HL-60 (cell line): ENCODE measurements at regions not wholly inside any gene's neighbourhood (a gene's known extent, or its start where the extent isn't known, plus 50 kb on each side); places are given as distances from the start of the nearest gene placed in this dataset.

ENCODE experiments used
- CTCF ChIP-seq: IDR thresholded peaks from one replicate; pipeline ENCODE4 v1.5.1; 2011; ENCODE audit warnings: low read length, control low read depth, inconsistent platforms; ENCODE audit not compliant: insufficient read depth
- POLR2AphosphoS5 ChIP-seq: IDR thresholded peaks from 2 replicates; pipeline ENCODE4 v1.6.1; 2012; ENCODE audit warnings: low read depth
- REST ChIP-seq: IDR thresholded peaks from 2 replicates; pipeline ENCODE4 v1.6.1; 2012; ENCODE audit warnings: low read depth; ENCODE audit not compliant: insufficient replicate concordance
- SPI1 ChIP-seq: IDR thresholded peaks from 2 replicates; pipeline ENCODE4 v1.6.1; 2012; ENCODE audit warnings: low read depth, mild to moderate bottlenecking, borderline replicate concordance

GRCh38 chr13:104691767-104692467, 1625.7 kb upstream of the SLC10A2 start:
- no peak for TF ChIP-seq CTCF
- TF ChIP-seq REST = no peak
- TF ChIP-seq POLR2AphosphoS5 = no peak
- TF ChIP-seq SPI1 = no peak
